Stimulated activated CD4-positive, alpha-beta T cell treated with anti-CD3 and anti-CD28 coated beads, Interleukin-2, amount 100 ng/mL, for 4 hours (primary cell): ENCODE measurements at regions not wholly inside any gene's neighbourhood (a gene's known extent, or its start where the extent isn't known, plus 50 kb on each side); places are given as distances from the start of the nearest gene placed in this dataset.

Experiments
- DNase-seq: peaks from one replicate; pipeline ENCODE4 v3.0.0-alpha.2; 2020; ENCODE audit warnings: low read depth

- DNase-seq, result no peak
Measured at GRCh38 chr1:163406772-163407171, 85.0 kb downstream of the NUF2 start.

- no peak for DNase-seq
Measured at GRCh38 chr1:163408262-163408661, 86.5 kb downstream of the NUF2 start.

- DNase-seq, result peak; percentile 2
Measured at GRCh38 chr1:163410073-163410999, 88.6 kb downstream of the NUF2 start.

GRCh38 chr1:163412221-163412620 lies 90.5 kb downstream of the NUF2 start:
- DNase-seq, result no peak

GRCh38 chr1:163414778-163415177 lies 93.0 kb downstream of the NUF2 start:
- no peak for DNase-seq

- no peak for DNase-seq
Measured at GRCh38 chr1:163421701-163422100, 99.9 kb downstream of the NUF2 start.

GRCh38 chr1:163422738-163423404 lies 101.1 kb downstream of the NUF2 start:
- no peak for DNase-seq

GRCh38 chr1:163426505-163427251 lies 104.9 kb downstream of the NUF2 start:
- DNase-seq, result no peak

- DNase-seq, result no peak
Measured at GRCh38 chr1:163427279-163427678, 105.5 kb downstream of the NUF2 start.

- no peak for DNase-seq
Measured at GRCh38 chr1:163436140-163436812, 114.5 kb downstream of the NUF2 start.

- no peak for DNase-seq
Measured at GRCh38 chr1:163439471-163439870, 117.7 kb downstream of the NUF2 start.

GRCh38 chr1:163440090-163440489 lies 118.3 kb downstream of the NUF2 start:
- DNase-seq, result no peak

GRCh38 chr1:163442231-163442879 lies 120.6 kb downstream of the NUF2 start:
- DNase-seq, result no peak

- DNase-seq, result no peak
Measured at GRCh38 chr1:163442895-163443294, 121.1 kb downstream of the NUF2 start.

GRCh38 chr1:163443863-163444262 lies 122.1 kb downstream of the NUF2 start:
- DNase-seq, result no peak

GRCh38 chr1:163444665-163445064 lies 122.9 kb downstream of the NUF2 start:
- no peak for DNase-seq

- DNase-seq, result no peak
Measured at GRCh38 chr1:163450986-163451385, 129.2 kb downstream of the NUF2 start.

GRCh38 chr1:163459539-163459938 lies 137.8 kb downstream of the NUF2 start:
- DNase-seq, result no peak

- no peak for DNase-seq
Measured at GRCh38 chr1:163467289-163467688, 145.5 kb downstream of the NUF2 start.

GRCh38 chr1:163471779-163472650 lies 150.3 kb downstream of the NUF2 start:
- no peak for DNase-seq
